Activated CD4-positive, alpha-beta T cell treated with anti-CD3 and anti-CD28 coated beads, Interleukin-2, amount 50 U/mL, for 48 hours (primary cell): ENCODE measurements at regions not wholly inside any gene's neighbourhood (a gene's known extent, or its start where the extent isn't known, plus 50 kb on each side); places are given as distances from the start of the nearest gene placed in this dataset.
"Not testable (repeated sequence)": the region's sequence is repeated elsewhere in the genome, so short reads cannot be mapped to it uniquely, and the experiment has no call there.

Source experiments
- DNase-seq, 2 experiments: peaks; one replicate each; pipeline ENCODE4 v3.0.0-alpha.2; 2020

DNA sequence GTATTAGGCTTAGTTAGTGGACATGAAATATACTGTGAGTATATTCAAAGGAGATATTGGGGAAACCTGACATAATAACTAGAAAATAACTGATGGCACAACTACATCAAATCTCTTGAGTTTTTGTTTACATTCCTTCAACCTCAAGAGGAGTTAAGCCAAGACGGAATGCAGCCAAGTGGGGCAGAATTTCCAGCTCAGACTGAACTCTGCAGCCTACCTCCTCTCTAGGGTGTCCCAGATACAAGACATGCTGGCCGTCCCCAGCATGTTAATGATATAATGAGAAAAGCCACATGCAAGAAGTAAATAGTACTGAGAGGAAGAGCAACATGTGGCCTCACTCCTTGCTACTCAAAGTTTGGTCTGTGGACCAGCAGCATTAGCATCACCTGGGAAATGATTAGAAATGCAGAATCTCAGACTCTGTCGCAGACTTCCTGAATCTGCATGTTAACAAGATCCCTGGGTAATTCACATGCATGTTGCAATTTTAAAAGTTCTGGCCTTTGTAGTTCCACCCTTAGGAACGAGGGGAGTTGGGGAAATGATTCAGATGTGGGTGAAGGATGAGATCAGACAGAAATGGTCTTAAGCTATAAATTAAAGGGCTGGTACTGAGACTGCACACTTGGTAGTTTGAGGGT, 118.4 kb upstream of the CACUL1 start:
- no peak for DNase-seq

DNA sequence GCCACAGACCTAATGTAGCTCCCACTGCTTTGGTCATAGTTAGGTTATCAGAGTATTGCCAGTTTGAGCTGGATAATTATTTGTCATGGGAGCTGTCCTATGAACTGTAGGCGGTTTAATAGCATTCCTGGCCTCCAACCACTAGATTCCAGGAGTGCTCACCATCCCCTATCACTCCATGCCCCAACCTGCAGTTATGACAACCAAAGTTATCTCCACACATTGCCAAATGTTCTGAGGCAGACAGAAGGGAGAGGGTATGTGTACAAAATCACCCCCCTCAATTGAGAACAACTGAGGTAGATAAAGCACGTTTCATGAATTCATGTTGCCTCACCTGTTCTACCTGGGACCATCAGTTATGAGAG, 119.0 kb upstream of the CACUL1 start:
- DNase-seq, result no peak

GRCh38 chr10:118874171-118874570, 119.4 kb upstream of the CACUL1 start:
- DNase-seq, result no peak

GRCh38 chr10:118875087-118875486, 120.3 kb upstream of the CACUL1 start:
- DNase-seq, result no peak

DNA sequence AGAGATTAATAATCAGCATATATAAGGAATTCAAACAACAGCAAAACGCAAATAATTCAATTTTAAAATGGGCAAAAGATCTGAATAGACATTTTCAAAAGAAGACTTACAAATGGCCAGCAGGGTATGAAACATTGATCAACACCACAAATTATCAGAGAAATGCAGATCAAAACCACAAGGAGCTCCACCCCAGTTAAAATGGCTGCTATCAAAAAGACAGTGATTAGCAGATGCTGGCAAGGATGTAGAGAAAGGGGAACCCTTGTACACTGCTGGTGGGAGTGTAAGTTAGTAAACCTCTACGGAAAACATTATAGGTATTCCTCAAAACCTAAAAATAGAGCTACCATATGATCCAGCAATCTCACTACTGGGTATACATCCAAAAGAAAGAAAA, 128.0 kb upstream of the CACUL1 start:
- DNase-seq, result no peak

DNA sequence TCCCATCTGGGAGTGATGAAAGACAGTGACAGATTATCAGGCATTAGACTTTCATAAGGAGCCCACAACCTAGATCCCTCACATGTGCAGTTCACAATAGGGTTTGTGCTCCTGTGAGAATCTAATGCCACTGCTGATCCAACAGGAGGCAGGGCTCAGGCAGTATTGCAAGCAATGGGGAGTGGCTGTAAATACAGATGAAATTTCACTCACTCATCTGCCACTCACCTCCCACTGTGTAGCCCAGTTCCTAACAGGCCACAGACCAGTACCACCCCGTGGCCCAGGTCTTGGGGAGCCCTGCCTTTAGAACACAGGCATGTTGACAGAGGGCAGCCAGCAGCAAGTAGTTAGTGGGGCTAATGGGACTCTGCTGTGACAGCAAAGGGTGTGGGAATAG, 137.3 kb upstream of the NANOS1 start:
- DNase-seq, result no peak

DNA sequence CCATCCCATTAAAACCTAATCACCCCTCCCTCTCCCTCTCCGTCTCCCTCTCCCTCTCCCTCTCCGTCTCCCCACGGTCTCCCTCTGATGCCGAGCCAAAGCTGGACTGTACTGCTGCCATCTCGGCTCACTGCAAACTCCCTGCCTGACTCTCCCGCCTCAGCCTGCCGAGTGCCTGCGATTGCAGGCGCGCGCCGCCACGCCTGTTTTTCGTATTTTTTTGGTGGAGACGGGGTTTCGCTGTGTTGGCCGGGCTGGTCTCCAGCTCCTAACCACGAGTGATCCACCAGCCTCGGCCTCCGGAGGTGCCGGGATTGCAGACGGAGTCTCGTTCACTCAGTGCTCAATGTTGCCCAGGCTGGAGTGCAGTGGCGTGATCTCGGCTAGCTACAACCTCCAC, 134.6 kb upstream of the NANOS1 start:
- not testable (repeated sequence) for DNase-seq

DNA sequence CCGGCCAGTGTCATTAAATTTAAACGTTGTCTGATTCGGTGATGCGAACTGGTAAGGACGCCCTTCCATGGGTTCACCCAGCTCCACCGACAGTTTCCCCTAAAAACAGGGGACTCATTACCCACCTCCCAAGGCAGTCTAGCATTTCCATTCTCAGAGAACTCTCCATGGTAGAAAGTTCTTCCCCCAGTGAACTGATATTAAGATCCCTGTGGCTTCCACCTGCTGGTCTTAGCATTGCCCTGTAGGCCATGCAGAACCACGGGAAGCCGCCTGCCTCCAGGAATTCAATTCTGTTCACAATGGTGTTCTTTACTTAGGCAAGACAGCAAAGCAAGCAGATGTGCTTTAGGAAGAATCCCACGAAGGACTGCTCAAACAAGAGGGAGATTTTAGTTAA, 128.9 kb upstream of the NANOS1 start:
- no peak for DNase-seq

DNA sequence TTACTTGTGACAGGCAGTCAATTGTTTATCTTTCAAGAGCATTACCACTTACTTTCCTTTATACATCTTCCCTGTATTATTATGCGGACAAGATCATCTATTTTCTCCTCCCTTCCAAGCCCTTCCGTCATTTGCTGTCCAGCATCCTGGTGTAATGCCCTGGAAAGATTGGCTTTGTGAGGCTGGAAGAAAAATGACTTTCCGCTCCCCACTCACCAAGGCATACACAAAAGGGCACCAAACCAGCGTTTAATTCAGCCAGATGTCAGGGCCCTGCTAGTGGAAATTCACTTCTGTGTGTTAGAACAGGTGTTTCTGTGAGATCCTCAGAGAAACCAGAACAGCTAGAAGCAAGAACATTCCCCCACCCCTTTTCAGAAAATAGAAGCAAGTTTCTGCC, 128.1 kb upstream of the NANOS1 start:
- DNase-seq, result no peak

- DNase-seq, result no peak
Observed at GRCh38 chr10:118901906-118902305, 127.6 kb upstream of the NANOS1 start.

- not testable (repeated sequence) for DNase-seq
Observed at GRCh38 chr10:118902656-118903055, 126.9 kb upstream of the NANOS1 start.

- DNase-seq, result no peak
Observed at GRCh38 chr10:118903251-118903650, 126.3 kb upstream of the NANOS1 start.

DNA sequence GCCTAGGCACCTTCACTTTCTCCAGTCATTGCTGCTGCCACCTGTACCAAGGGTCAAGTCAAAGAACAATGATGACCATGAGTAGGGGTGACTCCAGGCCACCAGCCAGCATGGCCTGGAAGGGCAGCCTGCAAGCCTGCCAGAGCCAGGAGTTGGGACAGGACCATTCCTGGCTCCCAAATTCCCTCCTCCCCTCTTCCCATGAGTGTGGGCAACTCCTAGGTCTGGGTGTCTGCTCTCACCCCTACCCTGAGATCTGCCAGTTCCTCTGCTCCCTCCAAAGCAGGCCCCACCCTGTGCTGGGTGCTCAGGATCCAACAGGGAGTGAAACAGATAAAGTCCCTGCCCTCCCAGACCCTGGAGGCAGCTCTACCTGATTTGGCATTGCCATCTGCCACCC, 125.8 kb upstream of the NANOS1 start:
- DNase-seq, result no peak

- no peak for DNase-seq
Observed at GRCh38 chr10:118904286-118904685, 125.2 kb upstream of the NANOS1 start.

DNA sequence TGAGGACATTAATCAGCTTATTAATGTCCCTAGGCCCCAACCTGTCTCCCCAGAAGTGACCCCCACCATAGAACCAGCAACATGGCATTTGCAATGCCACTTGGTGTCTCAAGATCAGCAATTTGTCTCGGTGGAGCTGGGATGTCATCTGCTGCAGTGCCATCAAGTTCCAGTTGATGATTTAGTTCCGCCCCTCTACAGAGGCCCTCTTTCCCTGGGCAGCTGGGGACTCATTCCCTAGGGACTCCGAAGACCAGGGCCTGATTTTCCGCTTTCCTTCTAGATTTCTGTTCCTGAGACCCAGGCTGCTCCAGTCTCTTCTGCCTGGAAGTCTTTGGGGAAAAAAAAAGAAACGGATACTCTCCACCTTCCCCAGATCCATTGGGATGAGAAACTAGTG, 122.5 kb upstream of the NANOS1 start:
- no peak for DNase-seq

DNA sequence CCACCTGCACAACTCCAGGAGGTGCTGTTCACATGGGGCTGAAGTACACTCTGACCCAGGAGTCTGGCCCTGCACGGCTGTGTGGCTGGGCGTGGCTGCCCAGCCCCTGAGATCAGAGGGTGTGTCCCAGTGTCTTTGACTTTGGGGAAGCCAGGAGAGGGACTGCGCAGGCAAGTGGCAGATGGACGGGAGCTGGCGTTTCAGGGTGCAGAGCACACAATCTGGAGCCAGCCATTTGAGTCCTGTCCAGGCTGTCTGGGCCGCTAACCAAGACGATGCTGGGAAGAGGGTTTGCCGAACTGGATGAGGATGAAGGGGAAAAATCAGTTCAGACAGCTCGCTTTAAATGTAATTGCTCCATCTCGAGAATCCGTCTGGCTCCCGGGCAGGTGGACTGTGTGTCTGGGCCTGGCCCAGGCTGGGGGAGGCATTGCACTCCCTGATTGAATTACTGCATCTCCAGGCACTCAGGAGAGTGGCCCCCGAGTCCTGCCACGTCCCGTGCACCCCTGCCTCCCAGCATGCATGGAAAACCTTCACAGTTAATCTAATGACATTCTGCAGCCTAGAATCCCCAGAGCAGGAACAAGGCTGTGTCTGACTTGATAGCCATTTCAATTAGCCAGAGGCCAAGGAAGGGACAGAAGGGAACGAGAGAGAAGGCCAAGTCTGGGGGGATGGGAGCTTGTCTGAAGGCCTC, 120.8 kb upstream of the NANOS1 start:
- no peak for DNase-seq

DNA sequence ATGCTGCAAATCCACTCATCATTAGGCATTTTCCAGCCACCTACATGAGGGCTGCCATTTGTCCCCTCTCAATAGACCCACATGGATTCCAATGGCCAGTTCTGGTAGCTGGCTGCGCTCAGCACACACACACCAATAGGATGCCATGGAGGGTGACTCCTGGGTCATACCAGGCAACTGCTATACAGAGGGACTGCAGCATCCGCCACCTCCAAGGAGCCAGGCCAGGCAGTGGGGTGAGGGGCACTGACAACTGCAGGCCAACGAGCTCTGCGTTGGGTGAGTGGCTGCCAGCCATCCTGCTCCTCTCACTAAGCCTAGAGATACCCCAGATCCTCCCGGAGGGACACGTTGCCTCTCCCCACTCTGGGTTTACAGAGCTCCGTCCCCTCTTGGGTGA, 118.8 kb upstream of the NANOS1 start:
- DNase-seq, result no peak

DNA sequence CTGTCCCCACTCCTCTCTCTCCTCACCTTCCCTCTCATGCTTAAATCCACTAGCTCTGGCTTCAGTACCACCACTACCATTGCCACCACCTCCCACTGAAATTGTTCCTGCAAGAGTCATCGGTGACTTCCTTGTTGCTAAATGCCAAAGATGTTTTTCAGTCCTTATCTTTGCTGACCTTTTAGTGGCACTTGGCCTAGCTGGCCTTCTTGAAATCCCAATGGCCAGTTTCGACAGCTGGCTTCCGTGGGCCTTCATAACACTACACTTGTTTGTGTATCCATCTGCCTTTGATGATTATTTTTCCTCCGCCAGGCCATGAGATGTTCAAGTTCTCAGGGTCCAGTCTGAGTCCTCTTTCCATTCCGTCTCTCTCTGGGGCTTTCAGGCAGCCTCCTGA, 118.2 kb upstream of the NANOS1 start:
- no peak for DNase-seq

GRCh38 chr10:118912961-118913600, 116.4 kb upstream of the NANOS1 start:
- DNase-seq, result no peak

- DNase-seq, result no peak
Observed at GRCh38 chr10:118913825-118914224, 115.7 kb upstream of the NANOS1 start.

- no peak for DNase-seq
Observed at GRCh38 chr10:118914629-118915028, 114.9 kb upstream of the NANOS1 start.

DNA sequence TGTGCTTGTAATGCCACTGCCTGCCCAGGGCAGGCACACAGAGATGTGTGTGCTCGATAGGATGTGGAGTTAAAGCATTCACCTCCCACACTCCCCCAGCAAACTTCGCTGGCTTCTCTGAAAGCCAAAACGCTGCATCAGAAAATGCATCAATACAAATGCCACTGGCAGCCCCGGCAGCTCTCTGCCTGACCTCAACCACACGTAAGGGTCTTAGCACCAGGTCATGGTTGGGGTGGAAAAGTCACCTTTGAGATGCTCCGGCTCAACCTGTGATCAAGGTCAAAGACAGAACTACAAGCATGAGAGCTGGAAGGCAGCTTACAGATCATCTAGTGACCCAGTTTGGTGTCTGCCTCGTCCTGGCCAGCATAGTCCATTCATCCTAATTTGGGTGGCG, 114.4 kb upstream of the NANOS1 start:
- DNase-seq, result no peak

DNA sequence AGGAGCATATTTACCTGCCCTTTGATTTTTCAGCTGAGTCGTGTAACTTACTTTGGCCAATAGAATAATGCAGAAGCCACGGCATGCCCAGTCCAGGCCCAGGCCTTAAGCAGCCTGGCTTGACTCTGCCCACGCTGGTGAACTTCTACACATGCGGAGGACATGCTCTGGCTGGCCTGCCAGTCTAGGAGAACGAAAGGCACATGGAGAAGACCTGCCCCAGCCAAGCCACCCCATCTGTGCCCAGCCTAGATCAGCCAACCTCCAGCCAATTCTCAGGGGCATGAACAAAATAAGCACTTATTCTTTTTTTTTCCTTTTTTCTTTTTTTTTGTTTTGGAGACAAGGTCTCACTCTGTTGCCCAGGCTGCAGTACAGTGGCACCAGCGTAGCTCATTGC, 112.7 kb upstream of the NANOS1 start:
- DNase-seq, result no peak

GRCh38 chr10:118917701-118918100, 111.8 kb upstream of the NANOS1 start:
- no peak for DNase-seq

DNA sequence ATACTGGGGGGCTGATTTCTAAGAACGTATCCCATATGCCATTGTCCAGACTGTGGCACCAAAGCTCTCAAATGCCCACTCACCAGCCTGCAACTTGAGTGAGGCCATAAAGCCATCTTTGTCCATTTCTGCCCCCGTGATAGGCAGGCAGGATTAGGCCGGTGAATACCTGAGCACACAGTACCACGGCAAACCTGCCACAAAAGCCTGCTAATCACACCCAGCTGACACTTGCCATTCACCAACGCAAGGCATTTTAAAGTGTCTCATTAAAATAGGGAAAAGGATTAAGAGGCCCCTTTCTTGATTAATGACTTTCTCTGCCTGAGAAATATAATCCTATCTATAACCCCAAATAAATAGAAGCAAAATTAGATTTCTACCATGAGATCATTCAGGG, 111.4 kb upstream of the NANOS1 start:
- no peak for DNase-seq
